GM12878 (cell line): ENCODE measurements at regions not wholly inside any gene's neighbourhood (a gene's known extent, or its start where the extent isn't known, plus 50 kb on each side); places are given as distances from the start of the nearest gene placed in this dataset.

ENCODE experiments used
- ATAC-seq: fragments of 200-7000 bp; cut with Tn5 transposase; 3 replicates; pipeline ENCODE4 v1.9.1; 2020; ENCODE audit warnings: mild to moderate bottlenecking, moderate library complexity
- BruUV-seq: library from RNA; stranded (reverse); fragments of 400-500 nt; replicated peaks from 2 replicates; lab custom pipeline; 2021; lab: Mats Ljungman, UMichigan
- CTCF ChIA-PET: fragments of 300-600 bp; sonication (Branson Sonifier 250); formaldehyde crosslinking; extraction: SDS; loops from one replicate; lab custom pipeline; 2021; ENCODE audit warnings: inconsistent platforms; lab: Yijun Ruan, JAX
- POLR2A ChIA-PET: fragments of 350-600 bp; formaldehyde crosslinking; extraction: SDS; loops from one replicate; lab custom pipeline; 2021; ENCODE audit warnings: inconsistent platforms; lab: Charles Lee
- RAD21 ChIA-PET: fragments of 300-600 bp; sonication (Branson Sonifier 250); formaldehyde crosslinking; loops from one replicate; lab custom pipeline; 2023; ENCODE audit warnings: antibody characterized with exemption; ENCODE audit not compliant: unreplicated experiment; lab: Charles Lee
- SMC1A ChIA-PET: fragments of 300-600 bp; sonication (Branson Sonifier 250); formaldehyde crosslinking; loops from one replicate; lab custom pipeline; 2023; ENCODE audit not compliant: unreplicated experiment, uncharacterized antibody; lab: Charles Lee
- DNase-seq: peaks from one replicate; pipeline ENCODE4 v3.0.0-alpha.2; 2011; ENCODE audit warnings: low read depth, low spot score
- FAIRE-seq: peaks from 3 replicates; lab custom pipeline; 2011; peaks lifted over from hg19 to GRCh38; lab: Jason Lieb, UNC
- H2AFZ ChIP-seq: 2 replicates; pipeline ENCODE4 v1.6.0; 2011; ENCODE audit warnings: low read depth, low read length, control low read depth; ENCODE audit not compliant: control insufficient read depth
- H3K27ac ChIP-seq: 2 replicates; pipeline ENCODE4 v1.5.1; 2011; ENCODE audit warnings: control low read depth; ENCODE audit not compliant: control insufficient read depth, insufficient read depth
- H3K27me3 ChIP-seq, 2 experiments: replicated peaks in 1 of 2; 2 replicates each; pipeline versions ENCODE4 v1.6.0 to v1.6.1; 2011; ENCODE audit warnings: low read length in 1 of 2; ENCODE audit not compliant: control insufficient read depth in 2 of 2, insufficient read depth in 2 of 2
- H3K36me3 ChIP-seq, 2 experiments: 2 replicates each; pipeline ENCODE4 v1.5.1; 2011; ENCODE audit warnings: low read length in 1 of 2; ENCODE audit not compliant: control insufficient read depth in 2 of 2, insufficient read depth in 2 of 2
- H3K4me1 ChIP-seq: 2 replicates; pipeline ENCODE4 v1.6.1; 2011; ENCODE audit warnings: mild to moderate bottlenecking, low read length, moderate library complexity, mixed read lengths; ENCODE audit not compliant: control insufficient read depth, insufficient read depth
- H3K4me2 ChIP-seq: 2 replicates; pipeline ENCODE4 v1.6.0; 2011; ENCODE audit warnings: control low read depth; ENCODE audit not compliant: control insufficient read depth, insufficient read depth
- H3K4me3 ChIP-seq: fragments of 200-600 bp; sonication (generic); 2 replicates; pipeline ENCODE4 v1.5.1; 2016
- H3K79me2 ChIP-seq: 2 replicates; pipeline ENCODE4 v1.6.0; 2011; ENCODE audit warnings: low read length; ENCODE audit not compliant: control insufficient read depth, insufficient read depth
- H3K9ac ChIP-seq: 2 replicates; pipeline ENCODE4 v1.8.0; 2011; ENCODE audit warnings: low read length, control low read depth, mixed read lengths; ENCODE audit not compliant: control insufficient read depth, insufficient read depth
- H3K9me3 ChIP-seq: replicated peaks from 3 replicates; pipeline ENCODE4 v1.5.1; 2011; ENCODE audit warnings: mild to moderate bottlenecking, low read length; ENCODE audit not compliant: control insufficient read depth, insufficient read depth
- H4K20me1 ChIP-seq: 2 replicates; pipeline ENCODE4 v1.6.0; 2011; ENCODE audit not compliant: control insufficient read depth, insufficient read depth
- EZH2 ChIP-seq: IDR thresholded peaks from 2 replicates; pipeline ENCODE4 v1.6.1; 2012; ENCODE audit warnings: low read depth, mild to moderate bottlenecking, control low read depth, inconsistent platforms, low read length, borderline replicate concordance; ENCODE audit not compliant: control insufficient read depth
- HDAC2 ChIP-seq: fragments of 200-600 bp; sonication (generic); IDR thresholded peaks from 2 replicates; pipeline ENCODE4 v1.6.1; 2017
- MEF2A ChIP-seq: IDR thresholded peaks from 2 replicates; pipeline ENCODE4 v1.6.1; 2011; ENCODE audit warnings: low read depth, mild to moderate bottlenecking, low read length, moderate library complexity; ENCODE audit not compliant: insufficient read depth
- SMARCA5 ChIP-seq: fragments of 450-650 bp; IDR thresholded peaks from 2 replicates; pipeline ENCODE4 v1.6.1; 2017; ENCODE audit warnings: mild to moderate bottlenecking
- SMC3 ChIP-seq: IDR thresholded peaks from 2 replicates; pipeline ENCODE4 v1.6.1; 2011; ENCODE audit warnings: low read length, improper control_type of control experiment, borderline replicate concordance
- SP1 ChIP-seq: IDR thresholded peaks from one replicate; pipeline ENCODE4 v1.6.1; 2011; ENCODE audit warnings: low read depth, low read length
- WGBS: methylation state at CpG from one replicate; pipeline ENCODE4 v1.1.6; 2016; ENCODE audit warnings: low lambda C conversion rate; ENCODE audit not compliant: insufficient replicate concordance, insufficient coverage; ENCODE audit errors: missing lambda C conversion rate; 5-methylcytosine and 5-hydroxymethylcytosine counted together
- in situ Hi-C: fragments of 300-500 bp; cut with MboI; formaldehyde crosslinking; loops from 9 replicates; pipeline ENCODE4 v1.14.3; 2018; ENCODE audit warnings: mixed read lengths
- intact Hi-C: fragments of 100-400 bp; cut with micrococcal nuclease; formaldehyde crosslinking; loops from one replicate; pipeline ENCODE4 v1.14.2; 2022; ENCODE audit not compliant: unreplicated experiment
- TF ChIP-seq, protein P1 (sequence below): fragments of 450-650 bp; IDR thresholded peaks from 2 replicates; pipeline ENCODE4 v1.6.1; 2017; ENCODE audit warnings: borderline replicate concordance

DNA sequence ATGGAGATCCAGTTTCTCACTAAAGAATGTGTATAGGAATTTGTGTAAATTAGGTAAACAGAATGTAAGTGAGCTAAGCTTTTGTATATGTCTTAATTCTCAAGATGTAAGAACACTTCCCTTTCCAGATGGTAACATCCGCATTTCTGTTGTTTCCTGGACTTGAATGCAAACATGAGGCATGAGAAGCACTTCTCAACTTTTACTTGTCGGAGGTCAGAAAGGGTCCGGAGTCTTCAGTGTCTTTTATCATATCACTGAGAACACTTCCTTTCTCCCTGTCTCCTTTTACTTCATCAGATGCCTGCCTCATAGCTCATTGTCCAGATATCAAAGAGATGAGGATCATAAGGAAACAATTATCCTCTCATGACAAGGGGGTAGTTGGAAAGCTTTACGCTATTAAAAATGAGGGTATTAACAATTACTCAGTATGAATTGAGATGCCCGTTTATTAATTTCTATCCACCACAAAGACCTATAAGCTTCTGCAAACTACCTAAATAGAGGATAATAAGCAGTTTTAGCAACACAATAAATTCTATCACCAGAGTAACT lies 214.1 kb upstream of the FLRT2 start (continued):
- TF ChIP-seq, protein P1, sequence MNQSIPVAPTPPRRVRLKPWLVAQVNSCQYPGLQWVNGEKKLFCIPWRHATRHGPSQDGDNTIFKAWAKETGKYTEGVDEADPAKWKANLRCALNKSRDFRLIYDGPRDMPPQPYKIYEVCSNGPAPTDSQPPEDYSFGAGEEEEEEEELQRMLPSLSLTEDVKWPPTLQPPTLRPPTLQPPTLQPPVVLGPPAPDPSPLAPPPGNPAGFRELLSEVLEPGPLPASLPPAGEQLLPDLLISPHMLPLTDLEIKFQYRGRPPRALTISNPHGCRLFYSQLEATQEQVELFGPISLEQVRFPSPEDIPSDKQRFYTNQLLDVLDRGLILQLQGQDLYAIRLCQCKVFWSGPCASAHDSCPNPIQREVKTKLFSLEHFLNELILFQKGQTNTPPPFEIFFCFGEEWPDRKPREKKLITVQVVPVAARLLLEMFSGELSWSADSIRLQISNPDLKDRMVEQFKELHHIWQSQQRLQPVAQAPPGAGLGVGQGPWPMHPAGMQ, result no peak
- no peak for TF ChIP-seq HDAC2
- no peak for TF ChIP-seq EZH2

DNA sequence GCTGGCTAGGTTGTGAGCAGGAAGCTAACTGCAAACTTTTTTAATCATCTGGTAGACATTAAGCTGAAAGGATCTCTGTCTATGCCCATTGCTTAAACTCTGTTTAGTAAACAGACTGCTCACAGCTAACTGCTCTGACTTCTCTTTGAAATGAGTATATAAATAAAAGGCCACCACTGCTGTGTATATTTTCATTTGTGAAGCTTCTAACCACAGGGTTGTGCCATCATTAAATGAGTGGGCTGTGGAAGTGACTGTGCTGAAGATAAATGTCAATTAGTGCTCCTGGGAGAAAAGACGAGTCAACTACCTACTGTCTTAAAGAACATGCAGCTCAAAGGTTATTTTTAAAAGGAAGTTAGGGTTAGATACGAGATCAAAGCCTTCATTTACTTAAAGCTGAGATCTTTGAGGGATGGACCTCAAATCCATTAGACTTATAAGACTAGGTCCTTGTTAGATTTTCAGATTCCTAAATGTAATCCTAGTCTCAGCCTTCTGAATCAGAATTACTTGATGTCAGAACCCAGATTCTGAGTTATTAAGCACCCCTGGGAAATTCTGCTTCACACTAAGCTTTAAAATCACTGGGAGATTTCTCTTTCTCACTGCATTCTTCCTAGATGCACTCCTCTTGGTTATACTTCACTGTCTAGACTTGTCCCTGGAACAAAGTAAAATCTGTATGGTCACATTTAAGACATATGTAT lies 213.1 kb upstream of the FLRT2 start:
- RAD21 ChIA-PET, result no interaction called here
- Histone ChIP-seq H2AFZ (no peak overlapping the region), H3K9me3 (no peaks in the 10 kb centered on the region), H3K4me1 (no peaks in the 10 kb centered on the region), H3K4me2 (no peak overlapping the region)
- TF ChIP-seq EZH2, result no peak
- no peak for TF ChIP-seq MEF2A
- no peak for TF ChIP-seq SP1
- no peak for TF ChIP-seq SMC3
- no peak for TF ChIP-seq SMARCA5
- TF ChIP-seq, all 136 proteins: peak for 0
- Histone ChIP-seq H3K27me3 (no peaks in the 10 kb centered on the region), H3K9ac (no peak overlapping the region), H3K27ac (no peak overlapping the region), H4K20me1 (no peaks in the 10 kb centered on the region), H3K4me3 (no peak overlapping the region), H3K79me2 (no peaks in the 10 kb centered on the region), H3K36me3 (no peaks in the 10 kb centered on the region)
- DNase-seq (no peak), ATAC-seq (no peak), FAIRE-seq (no peak)
- ChIA-PET CTCF (no interaction called here), SMC1A (interaction anchor here (1.6 kb wide), 1 partner anchor 10 kb away, joined by 3 read pairs; no protein-coding TSS in a partner anchor), POLR2A (no interaction called here)
- WGBS, result 4% methylated on average over 2 of the region's 2 CpGs
- intact Hi-C loops (no loop called here), in situ Hi-C loops (no loop called here)
- no TSS peak for BruUV-seq
